T-helper 1 cell treated with Interleukin-12 subunit alpha and Interleukin-12 subunit beta and Interleukin-4 antibody, amounts not matched to agents 30 ng/mL and 1 ng/mL, for 36 hours (primary cell): ENCODE measurements at regions not wholly inside any gene's neighbourhood (a gene's known extent, or its start where the extent isn't known, plus 50 kb on each side); places are given as distances from the start of the nearest gene placed in this dataset.

ENCODE experiments used
- intact Hi-C: fragments of 100-400 bp; cut with micrococcal nuclease; formaldehyde crosslinking; loops from one replicate; pipeline ENCODE4 v1.15.1; 2024

DNA sequence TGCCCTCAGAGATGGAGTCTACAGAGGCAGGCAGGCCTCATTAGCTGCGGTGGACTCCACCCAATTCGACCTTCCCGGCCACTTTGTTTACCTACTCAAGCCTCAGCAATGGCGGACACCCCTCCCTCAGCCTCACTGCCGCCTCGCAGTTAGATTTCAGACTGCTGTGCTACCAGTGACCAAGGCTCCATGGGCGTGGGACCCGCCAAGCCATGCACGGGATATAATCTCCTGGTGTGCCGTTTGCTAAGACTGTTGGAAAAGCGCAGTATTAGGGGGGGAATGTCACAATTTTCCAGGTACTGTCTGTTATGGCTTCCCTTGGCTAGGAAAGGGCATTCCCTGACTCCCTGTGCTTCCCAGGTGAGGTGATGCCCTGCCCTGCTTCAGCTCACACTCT is 252.3 kb downstream of the ARL4A start:
- intact Hi-C loops = no loop called here

DNA sequence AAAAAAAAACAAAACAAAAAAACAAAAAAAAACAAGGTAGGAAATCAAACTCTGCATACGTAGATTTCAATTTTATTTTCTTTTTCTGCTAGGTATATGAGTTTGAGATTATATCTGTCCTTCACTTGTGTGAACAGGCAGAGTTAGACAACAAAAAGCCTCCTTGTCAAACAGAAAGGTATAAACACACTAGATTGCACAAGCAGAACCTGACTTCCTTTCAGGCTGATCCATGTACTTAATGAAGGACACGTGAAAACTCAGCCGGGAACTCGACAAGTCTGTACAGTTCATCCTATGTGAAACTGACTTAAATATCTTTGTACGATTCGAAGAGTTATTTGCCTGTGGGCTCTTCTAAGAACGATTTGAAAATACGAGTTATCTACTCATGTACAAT is 254.1 kb downstream of the ARL4A start:
- intact Hi-C loops = no loop called here

DNA sequence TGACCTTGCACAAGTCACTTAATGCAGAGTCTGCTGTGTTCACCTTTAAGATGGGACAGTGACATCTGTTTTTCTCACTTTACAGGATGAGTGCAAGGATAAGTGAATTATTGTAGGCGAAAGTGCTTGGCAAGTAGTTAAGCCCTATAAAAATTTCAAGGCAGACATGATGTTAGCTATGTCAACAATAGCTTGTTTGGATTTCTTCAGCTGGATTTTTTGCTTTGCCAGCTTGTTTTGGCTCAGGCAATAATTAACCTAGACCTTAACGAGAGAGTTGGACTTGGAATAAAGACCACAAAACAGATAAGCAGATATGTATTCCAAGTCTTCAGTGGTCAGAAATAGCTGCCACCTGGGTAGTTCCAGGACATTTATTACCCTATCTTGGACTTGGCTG is 255.2 kb downstream of the ARL4A start:
- intact Hi-C loops = no loop called here

DNA sequence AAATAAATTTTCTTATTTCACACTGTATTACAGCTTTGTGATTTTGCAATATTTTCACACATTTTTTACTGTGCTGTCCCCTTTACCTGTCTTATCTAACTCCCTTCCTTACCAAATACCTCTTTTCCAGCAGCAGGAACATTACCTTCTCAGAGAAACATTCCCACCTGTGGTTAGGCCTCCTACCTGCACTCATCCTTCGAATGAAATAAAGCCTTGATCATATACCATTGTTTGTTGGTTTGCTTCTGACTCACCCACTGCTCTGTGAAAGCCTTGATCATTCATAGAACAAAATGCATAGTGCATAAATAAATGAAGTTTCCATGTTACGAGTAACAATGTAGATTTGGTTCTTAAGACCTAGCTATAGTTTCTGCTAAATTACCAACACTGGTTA is 256.3 kb downstream of the ARL4A start:
- intact Hi-C loops = no loop called here

DNA sequence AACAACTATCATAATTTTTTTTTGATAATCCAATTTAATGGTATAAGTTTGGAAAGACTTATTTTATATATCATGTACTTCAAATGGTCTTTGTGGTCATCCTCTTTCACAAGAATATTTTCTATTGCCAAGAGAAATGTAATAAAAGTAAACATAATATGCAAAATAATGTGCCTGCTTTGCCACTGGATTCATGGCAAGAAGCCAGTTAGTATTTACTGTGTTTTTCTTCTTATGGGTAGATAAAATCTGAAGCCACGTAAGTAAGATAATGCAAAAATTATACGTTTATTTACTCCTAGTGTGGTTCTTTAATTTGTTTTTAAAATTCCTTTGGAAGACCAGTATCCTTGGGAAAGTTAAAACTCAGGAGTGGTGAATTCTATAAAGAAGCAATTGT is 258.5 kb downstream of the ARL4A start:
- intact Hi-C loops = no loop called here

DNA sequence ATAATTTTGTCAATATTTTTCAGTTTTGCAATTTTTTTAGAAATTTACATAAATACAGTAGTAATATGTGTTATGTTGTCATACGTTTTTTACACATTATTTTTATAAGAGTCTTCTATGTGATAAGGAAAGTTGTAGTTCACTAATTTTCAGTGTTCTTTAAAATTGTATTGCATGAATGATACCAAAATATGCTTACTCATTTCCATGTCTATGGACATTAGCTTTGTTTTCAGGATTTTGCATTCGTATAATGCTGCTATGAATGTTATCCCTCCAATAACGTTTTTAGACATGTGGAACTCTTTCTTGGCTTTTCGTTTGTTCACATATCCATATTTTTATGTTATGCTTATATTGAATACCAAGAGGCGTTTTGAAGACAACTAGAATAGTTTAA is 260.0 kb downstream of the ARL4A start:
- intact Hi-C loops = no loop called here

DNA sequence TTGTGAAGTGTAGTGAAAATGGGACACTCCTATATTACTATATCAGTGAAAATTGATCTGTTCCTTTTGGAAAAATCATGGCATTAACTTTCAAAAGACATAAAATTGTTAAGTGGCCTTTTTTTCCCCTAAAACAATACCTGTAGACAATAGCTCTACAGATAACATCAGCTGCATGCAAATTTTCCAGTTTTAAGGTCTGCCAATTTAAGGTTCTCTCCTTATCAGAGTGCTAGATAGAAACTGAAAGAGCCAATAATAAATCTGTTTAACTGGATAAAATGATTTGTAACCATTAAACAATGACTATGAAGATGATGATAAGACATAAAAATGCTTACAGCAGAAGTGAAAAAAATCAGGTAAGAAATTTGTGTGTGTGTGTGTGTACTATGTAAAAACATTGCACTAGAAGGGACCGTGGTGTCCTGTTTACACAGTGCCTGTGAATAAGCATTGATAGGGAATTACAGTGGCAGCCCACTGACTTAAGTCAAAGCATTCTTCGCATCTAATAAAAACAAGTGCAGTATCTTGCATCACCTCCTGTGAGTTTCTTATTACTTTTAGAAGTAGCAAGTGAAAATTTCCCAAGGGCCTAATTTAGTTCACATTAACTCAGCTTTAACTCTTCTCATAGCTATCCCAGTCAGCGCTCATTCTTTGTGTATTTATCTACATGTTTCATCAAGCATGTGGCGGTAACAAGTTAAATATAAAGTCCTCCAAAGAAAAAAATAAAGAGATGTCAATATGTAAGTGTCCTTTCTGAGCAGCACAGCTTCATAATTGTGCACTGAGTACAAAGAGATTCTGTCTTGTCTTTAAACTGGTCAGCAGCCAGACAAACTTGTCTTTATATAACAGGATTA is 261.9 kb downstream of the ARL4A start:
- intact Hi-C loops = no loop called here

DNA sequence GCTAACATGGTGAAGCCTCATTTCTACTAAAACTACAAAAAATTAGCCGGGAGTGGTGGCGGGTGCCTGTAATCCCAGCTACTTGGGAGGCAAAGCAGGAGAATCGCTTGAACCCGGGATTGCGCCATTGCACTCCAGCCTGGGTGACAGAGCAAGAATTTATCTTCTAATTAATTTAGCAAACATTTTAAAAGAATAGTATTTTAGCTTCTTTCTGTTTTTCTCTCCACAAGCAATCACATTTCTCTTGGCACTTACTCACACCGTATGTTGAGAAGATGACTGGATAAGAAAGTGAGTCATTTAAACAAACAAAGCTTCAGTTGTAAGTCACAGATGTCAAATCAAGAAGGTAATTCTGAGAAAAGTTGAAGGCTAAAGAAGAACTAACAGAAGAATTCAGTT is 264.0 kb downstream of the ARL4A start:
- intact Hi-C loops = no loop called here

DNA sequence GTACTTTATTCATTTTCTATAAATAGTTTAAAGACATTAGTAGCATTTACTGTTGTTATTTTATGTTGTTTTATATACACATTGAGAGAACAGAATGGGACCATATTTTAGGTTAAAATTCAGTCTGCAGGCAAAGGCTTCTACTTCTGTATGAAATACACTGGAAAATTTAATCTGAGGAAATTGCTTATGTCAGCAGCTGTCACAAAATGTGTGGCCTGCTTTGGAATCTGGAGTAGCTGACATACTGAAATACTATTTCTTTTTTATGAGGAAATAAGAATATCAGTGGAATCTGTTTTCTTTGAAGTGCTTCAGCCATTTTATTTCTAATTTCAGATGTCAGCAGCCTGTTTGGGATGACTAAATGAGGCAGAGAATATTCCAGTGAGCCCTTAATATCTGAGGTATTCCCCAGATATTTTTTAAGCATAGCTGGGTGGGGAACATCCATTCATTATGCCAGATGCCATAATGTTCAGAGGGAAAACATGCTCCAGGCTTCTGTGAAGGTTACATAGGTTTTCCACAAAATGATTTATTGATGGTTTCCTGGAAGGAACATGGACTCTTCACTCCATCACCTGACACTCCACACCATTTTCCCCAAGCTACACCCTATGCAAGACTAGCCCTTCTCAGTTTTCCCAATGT is 267.1 kb downstream of the ARL4A start:
- intact Hi-C loops = no loop called here

DNA sequence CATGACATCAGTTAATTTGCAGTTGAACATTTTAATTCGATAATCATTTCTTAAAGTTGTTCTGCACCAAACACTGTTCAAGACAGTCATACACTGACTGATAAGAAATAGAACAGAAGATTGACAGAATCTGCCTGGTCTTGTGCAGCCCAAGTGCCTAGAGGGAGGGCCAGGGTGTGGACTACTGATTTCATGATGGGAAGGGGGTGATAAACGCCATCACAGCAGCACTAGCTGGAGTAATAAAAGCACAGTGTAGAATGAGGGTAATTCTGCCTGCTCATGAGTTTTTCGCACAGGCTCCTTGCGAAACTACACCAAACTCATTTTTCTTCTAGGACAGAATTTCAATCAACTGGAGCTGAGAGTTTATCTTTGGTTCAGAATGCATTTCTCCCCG is 270.1 kb downstream of the ARL4A start:
- intact Hi-C loops = no loop called here

DNA sequence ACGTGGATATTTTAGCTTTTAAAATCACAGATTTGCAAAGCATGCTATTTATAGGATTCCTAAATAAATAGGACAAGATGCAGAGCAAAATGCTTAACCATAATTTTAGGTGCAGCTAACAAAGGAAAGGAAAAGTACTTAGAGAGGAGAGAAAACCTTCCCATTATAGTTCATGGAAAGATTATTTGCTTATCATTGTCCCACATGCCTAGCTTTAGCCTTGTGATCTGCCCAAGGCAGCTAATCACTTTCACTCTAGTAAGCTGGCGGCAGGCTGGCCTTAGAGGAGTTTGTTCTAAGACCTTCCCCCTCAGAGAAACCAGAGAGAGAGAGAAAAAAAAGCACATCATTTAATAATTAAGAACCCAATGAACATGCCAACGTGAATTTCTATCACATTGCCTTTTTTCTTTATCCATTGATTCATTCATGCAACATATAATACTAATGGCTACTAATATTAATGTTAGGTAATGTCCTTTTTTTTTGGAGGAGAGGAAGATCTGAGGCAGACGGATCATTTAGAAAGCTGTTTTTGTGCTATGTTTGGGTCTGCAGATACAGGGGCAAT is 274.6 kb downstream of the ARL4A start:
- intact Hi-C loops = no loop called here

DNA sequence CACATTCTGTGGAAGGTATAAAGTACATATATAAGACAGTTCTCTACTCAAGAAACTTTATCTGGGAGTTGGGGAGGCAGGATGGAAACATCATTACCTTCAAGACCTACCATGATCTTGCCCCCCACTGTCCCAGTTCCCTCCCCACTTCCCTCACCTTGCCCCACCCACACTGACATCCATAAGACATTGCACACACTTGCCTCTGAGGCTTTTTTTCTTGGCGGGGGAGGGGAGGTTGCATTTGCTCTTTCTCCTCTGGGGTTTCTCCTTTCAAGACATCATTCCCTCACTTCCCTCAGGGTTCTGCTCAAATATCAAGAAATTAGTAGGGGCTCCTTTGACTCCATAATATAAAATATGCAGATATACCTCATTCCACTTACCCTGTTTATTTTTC is 276.0 kb downstream of the ARL4A start:
- intact Hi-C loops = no loop called here

DNA sequence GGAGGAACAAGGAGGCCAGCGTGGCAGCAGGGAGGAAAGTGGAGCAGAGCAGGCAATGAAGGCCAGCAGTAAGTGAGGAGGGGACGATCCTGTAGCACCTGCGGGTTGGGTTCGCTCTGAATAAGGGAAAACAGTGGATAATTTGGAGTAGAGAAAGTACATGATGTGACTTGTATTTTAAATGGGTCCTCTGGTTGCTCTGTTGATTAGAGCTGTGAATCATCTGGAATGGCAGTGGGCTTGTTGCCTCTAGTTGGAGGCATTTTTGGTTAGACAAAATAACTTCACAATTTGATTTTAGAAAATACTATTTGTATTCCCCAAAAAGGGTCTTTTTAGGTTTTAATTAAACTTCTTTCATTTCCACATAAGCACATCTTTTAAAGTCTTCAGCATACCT is 277.4 kb downstream of the ARL4A start:
- intact Hi-C loops = no loop called here

DNA sequence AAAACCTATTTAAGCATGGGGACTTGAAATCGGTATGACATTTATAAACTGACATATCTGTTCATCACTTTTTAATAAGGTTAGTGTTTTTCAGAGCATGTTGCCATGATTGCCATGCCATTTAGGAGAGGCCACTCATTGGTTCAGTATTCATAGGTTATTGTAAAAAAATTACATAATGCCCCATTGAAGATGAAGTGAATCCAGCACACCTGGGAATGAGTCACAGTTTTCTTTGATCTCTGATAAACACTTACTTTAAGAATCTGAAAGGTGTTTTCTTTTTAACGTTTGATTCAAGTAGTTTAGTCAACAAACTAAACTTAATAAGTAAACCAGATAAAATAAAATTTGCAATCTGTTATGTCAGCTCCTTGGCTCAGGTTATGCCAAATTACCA is 278.3 kb downstream of the ARL4A start:
- intact Hi-C loops = no loop called here

DNA sequence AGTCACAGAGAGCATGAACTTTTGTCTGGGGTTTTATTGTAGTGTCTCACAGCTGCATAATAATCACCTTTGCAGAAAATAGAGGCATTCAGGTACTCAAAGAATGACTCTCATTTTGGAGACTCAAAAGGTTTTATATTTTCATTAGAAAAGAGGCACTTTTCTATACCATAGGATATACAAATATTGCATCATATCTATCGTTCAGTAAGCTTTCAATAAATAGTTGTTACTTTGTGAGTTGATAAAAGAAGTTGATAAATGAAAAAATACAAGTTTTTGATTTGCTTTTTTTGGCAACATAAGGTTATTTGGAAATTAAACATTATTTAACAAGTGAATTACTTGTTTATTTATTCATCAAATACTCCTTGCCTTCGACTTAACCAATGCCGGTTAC is 279.9 kb downstream of the ARL4A start:
- intact Hi-C loops = no loop called here

DNA sequence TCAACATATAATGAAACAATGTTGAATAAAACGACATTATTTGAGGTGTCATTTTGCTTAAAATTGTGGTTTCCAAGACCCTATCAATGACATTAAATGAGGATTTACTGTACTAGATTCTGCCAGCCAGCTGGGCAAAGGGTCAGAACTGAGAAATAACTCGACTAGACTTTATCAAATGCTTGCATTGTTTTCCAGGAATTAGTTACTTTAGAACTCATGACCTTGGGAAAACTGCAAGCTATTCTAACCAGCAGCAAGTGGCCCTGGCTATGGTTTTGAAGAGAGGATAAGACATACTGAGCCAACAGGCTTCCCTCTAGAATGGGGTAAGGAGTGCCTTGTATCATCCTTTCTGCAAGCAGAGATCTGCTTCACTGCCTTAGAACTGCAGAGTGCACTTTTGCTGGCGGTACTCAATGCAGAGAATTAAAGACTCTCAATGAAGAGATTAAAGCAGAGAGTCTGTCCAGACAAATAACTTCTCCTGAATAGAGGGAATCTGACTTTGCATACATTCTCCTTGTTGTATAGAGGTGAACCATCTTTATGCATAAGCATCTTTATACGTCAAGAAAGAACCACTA is 281.5 kb downstream of the ARL4A start:
- intact Hi-C loops = no loop called here

DNA sequence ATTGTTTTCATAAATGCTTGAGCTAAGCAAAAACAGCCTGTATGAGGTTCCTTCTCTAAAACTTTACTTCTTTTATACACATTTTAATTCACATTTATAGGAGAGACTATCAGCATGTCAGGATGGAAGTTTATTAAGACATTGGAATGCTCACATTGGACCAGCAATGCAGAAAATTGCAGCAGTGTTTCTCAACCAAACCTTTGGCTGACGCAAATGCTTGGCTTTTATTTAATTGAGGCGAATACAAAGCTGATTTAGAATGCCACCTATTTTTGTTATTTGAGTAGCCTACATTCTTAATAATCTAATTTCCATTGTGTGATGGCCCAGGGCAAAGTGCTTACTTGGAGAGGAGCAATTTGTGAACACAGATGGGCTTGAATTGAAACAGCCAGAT is 283.2 kb downstream of the ARL4A start:
- intact Hi-C loops = no loop called here

DNA sequence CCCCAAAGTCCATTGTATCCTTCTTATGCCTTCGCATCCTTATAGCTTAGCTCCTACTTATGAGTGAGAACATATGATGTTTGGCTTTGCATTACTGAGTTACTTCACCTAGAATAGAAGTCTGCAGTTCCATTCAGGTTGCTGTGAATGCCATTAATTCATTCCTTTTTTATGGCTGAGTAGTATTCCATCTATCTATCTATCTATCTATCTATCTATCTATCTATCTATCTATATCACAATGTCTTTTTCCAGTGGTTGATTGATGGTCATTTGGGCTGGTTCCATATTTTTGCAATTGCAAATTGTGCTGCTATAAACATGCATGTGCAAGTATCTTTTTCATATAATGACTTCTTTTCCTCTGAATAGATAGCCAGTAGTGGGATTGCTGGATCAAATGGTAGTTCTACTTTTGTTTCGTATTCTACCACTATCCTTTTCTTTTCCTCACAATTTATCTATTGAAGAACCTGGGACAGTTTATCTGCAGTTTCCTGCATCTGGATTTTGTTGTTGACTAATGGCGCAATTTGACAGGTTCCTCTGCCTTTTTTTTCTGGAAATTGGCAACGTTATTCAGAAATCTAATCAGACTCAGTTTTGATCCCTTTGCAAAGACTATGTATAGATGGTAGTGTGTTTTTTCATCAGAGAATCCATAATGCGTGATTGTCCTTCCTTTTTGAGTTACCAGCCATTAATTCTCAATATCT is 287.2 kb downstream of the ARL4A start:
- intact Hi-C loops = no loop called here

DNA sequence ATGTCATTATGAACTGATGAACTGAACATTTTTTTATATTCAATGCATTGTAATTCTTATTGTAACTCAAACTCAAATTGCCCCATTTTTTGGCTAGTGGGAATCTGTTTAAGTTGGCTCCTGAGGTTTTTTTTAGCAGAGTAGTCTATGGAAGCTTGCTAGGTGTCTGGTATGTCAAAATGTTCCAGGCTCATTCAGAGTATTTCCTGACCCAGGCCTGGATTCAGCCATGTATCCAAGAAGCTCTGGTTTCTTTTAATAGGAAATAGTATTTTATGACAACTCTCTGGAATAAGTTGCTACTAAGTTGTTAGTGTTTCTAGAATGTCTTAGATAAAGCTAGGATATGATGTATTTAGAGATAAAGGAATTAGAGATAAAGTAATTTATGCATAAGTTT is 288.0 kb downstream of the ARL4A start:
- intact Hi-C loops = no loop called here

DNA sequence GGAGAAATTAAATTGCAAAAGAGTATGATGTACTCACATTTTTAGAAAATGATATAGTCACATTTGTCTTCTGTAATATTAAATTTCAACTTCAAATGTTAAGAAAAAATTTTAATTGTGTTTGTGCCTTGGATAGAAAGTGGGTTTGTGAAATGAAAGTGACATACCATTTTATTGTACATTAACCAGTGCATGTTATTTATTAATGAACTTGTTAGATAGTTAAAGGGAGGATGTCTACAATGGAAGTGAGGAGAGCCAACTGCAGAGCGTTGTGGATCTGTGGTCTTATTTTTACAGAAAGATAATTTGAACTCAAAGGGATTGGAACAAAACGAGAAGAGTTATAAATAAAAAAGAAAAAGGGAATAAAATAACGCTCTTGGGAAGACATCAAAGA is 291.7 kb downstream of the ARL4A start:
- intact Hi-C loops = no loop called here

DNA sequence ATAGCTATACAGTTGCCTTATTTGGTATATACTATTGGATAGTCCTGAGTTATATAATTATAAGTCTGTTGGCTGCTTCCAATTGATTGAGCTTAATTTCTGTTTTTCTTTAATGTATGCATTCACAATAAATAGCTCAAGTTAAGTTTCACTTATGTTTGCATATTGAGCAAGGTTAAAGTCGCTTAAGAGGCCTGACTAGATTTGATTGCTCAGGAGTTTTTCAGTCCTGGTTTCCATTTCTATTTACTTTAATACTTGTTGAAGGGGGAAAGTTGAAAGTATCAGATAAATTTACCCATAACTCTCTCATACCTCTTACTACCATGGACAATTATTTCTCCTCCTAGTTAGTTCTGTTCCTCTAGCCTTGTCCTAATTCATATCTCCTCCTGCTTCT is 294.7 kb downstream of the ARL4A start:
- intact Hi-C loops = no loop called here

DNA sequence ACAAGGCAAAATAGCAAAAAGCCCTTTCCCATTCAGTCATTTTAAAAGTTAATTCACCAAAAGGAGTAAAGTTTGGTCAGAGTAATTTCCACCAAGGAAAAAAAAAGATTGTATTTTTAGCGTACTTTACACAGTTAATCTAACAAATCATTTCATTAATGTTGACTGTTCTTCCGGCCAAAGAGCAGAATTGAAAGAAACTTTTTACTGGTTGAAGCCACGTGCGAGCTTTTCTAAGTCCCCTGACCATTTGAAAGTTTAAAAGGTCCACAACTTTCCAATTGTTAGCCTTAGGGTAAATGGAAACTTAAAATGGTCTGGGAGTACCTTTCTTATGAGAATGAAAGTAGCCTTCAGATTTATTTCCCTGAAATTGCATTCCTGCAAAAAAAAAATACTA is 296.7 kb downstream of the ARL4A start:
- intact Hi-C loops = no loop called here
